ENCODE measurements at regions not wholly inside any gene's neighbourhood (a gene's known extent, or its start where the extent isn't known, plus 50 kb on each side); places are given as distances from the start of the nearest gene placed in this dataset.
"Not testable (repeated sequence)": the region's sequence is repeated elsewhere in the genome, so short reads cannot be mapped to it uniquely, and the experiment has no call there.

DNA sequence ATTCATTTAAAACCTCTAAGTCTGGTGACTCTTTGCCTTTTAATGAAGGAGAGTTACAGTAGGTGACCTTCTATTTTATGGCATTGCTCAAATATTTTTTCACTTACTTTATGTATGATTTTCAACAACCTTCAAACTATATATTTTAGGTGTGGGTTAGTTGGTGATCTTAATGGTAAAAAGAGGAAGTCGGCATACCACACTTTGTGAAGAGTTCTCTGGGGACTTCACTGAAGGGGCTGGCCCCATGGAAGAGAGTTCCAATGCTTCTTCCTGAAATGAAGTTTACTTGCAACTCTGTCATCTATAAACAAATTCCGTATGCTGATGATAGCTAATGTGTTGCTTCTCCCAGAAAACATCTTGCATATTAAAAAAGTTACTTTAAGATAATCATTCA is 647.0 kb upstream of the SGO1 start:
- H3K4me3 Mint-ChIP-seq, result no peak overlapping the region
- no peak for DNase-seq (ENCODE audit: low spot score)
- no peak overlapping the region for H3K27ac ChIP-seq
- H3K9ac ChIP-seq, result no peak overlapping the region
- no peaks in the 10 kb centered on the region for H3K9me3 ChIP-seq (ENCODE audit: low read depth)
- no peaks in the 10 kb centered on the region for H3K27me3 ChIP-seq
- H3K79me2 ChIP-seq (ENCODE audit: low read depth), result no peaks in the 10 kb centered on the region
- no peaks in the 10 kb centered on the region for H4K20me1 ChIP-seq (ENCODE audit: low read depth)
- no peak overlapping the region for H2AFZ ChIP-seq (replicated peaks)
- no peaks in the 10 kb centered on the region for H3K36me3 ChIP-seq
- no peaks in the 10 kb centered on the region for H3K36me3 Mint-ChIP-seq
- no peak overlapping the region for H3K4me2 ChIP-seq
- no peak overlapping the region for H3K4me3 ChIP-seq
- no peak overlapping the region for H3K27ac Mint-ChIP-seq
- H3K27me3 Mint-ChIP-seq (ENCODE audit: insufficient read depth, low read depth), result no peaks in the 10 kb centered on the region
- no peaks in the 10 kb centered on the region for H3K4me1 ChIP-seq
- H3K9me3 Mint-ChIP-seq, result no peaks in the 10 kb centered on the region
- no peaks in the 10 kb centered on the region for H3K4me1 Mint-ChIP-seq
- no peaks in the 10 kb centered on the region for H3F3A ChIP-seq (ENCODE audit: low read depth)
- TF ChIP-seq EZH2phosphoT487 (IDR thresholded peaks at IDR 0.05) (no peak), EZH2 (IDR thresholded peaks at IDR 0.05) (no peak)
- TF ChIP-seq, protein P1, sequence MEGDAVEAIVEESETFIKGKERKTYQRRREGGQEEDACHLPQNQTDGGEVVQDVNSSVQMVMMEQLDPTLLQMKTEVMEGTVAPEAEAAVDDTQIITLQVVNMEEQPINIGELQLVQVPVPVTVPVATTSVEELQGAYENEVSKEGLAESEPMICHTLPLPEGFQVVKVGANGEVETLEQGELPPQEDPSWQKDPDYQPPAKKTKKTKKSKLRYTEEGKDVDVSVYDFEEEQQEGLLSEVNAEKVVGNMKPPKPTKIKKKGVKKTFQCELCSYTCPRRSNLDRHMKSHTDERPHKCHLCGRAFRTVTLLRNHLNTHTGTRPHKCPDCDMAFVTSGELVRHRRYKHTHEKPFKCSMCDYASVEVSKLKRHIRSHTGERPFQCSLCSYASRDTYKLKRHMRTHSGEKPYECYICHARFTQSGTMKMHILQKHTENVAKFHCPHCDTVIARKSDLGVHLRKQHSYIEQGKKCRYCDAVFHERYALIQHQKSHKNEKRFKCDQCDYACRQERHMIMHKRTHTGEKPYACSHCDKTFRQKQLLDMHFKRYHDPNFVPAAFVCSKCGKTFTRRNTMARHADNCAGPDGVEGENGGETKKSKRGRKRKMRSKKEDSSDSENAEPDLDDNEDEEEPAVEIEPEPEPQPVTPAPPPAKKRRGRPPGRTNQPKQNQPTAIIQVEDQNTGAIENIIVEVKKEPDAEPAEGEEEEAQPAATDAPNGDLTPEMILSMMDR (IDR thresholded peaks at IDR 0.05), result no peak

DNA sequence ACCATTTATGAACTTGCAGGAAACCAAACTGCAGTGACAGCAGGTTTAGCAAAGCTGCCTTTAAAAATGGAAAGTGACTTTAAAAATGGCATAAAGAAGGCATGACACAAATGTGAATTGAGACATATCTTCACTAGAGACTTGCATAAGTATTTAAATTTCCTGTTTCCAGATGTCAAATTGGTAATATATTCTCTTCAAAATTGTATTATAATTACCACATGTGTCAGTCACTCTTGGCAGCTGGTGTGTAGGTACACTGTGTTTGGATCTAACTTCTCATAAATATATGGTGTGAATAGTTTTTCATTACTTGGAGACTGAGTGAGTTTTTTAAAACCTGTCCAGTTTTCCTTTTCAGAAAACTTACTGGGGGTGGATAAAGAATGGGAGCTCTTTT is 636.2 kb upstream of the SGO1 start:
- no peaks in the 10 kb centered on the region for H3F3A ChIP-seq (ENCODE audit: low read depth)
- H3K9me3 ChIP-seq (ENCODE audit: low read depth), result peaks cover 5% of the 10 kb centered on the region
- H3K27me3 Mint-ChIP-seq (ENCODE audit: insufficient read depth, low read depth), result no peaks in the 10 kb centered on the region
- H3K36me3 Mint-ChIP-seq, result no peaks in the 10 kb centered on the region
- H3K4me1 Mint-ChIP-seq, result no peaks in the 10 kb centered on the region
- TF ChIP-seq, protein P1 (IDR thresholded peaks at IDR 0.05), result no peak
- TF ChIP-seq EZH2phosphoT487 (IDR thresholded peaks at IDR 0.05) (no peak), EZH2 (IDR thresholded peaks at IDR 0.05) (no peak)
- no peaks in the 10 kb centered on the region for H3K79me2 ChIP-seq (ENCODE audit: low read depth)
- no peak overlapping the region for H3K4me3 Mint-ChIP-seq
- H3K27ac ChIP-seq, result no peak overlapping the region
- H2AFZ ChIP-seq (replicated peaks), result no peak overlapping the region
- peaks cover 15% of the 10 kb centered on the region for H3K9me3 Mint-ChIP-seq
- no peaks in the 10 kb centered on the region for H3K27me3 ChIP-seq
- H3K4me3 ChIP-seq, result no peak overlapping the region
- H4K20me1 ChIP-seq (ENCODE audit: low read depth), result no peaks in the 10 kb centered on the region
- no peak overlapping the region for H3K27ac Mint-ChIP-seq
- no peak overlapping the region for H3K9ac ChIP-seq
- no peak overlapping the region for H3K4me2 ChIP-seq
- no peak for DNase-seq (ENCODE audit: low spot score)
- no peaks in the 10 kb centered on the region for H3K4me1 ChIP-seq
- no peaks in the 10 kb centered on the region for H3K36me3 ChIP-seq

- H3K27me3 Mint-ChIP-seq (ENCODE audit: insufficient read depth, low read depth); H3F3A ChIP-seq (ENCODE audit: low read depth); H2AFZ ChIP-seq (replicated peaks); H3K9ac ChIP-seq; H3K27me3 ChIP-seq; H3K9me3 ChIP-seq (ENCODE audit: low read depth); H3K27ac Mint-ChIP-seq; DNase-seq (ENCODE audit: low spot score); H3K27ac ChIP-seq; H3K36me3 Mint-ChIP-seq; H3K4me1 ChIP-seq; H3K4me3 Mint-ChIP-seq; H3K79me2 ChIP-seq (ENCODE audit: low read depth); H3K4me1 Mint-ChIP-seq; H3K4me3 ChIP-seq; H3K36me3 ChIP-seq; H3K4me2 ChIP-seq; H4K20me1 ChIP-seq (ENCODE audit: low read depth): not testable (repeated sequence)
- H3K9me3 Mint-ChIP-seq, result peaks cover 15% of the 10 kb centered on the region
Observed at GRCh38 chr3:20820872-20821271, 634.9 kb upstream of the SGO1 start.

DNA sequence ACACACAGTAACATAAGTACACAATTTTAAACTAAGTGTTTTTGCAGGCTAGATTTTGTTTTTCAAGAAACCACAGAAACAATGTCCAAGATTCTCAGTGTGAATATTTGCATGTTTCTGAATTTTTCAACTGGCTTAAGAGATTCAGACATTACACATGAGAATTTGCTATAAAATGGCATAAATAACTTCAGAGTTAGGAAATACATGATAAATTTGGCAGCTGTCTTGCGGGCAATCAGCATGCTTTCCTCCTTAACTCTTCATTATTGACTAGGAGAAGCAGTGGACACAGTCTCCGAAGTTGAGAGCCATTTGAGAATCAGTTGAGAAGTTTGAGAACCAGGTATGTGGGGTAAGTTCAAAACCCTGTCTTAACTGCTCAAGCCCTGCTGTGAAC is 625.6 kb upstream of the SGO1 start:
- H3K4me2 ChIP-seq, result no peak overlapping the region
- Mint-ChIP-seq H3K36me3 (no peaks in the 10 kb centered on the region), H3K27me3 (ENCODE audit: insufficient read depth, low read depth) (no peaks in the 10 kb centered on the region), H3K4me3 (no peak overlapping the region), H3K27ac (no peak overlapping the region), H3K4me1 (no peaks in the 10 kb centered on the region), H3K9me3 (no peaks in the 10 kb centered on the region)
- H3K27ac ChIP-seq, result no peak overlapping the region
- no peak for DNase-seq (ENCODE audit: low spot score)
- no peaks in the 10 kb centered on the region for H3K36me3 ChIP-seq
- H3K4me1 ChIP-seq, result no peaks in the 10 kb centered on the region
- H3K9me3 ChIP-seq (ENCODE audit: low read depth), result no peaks in the 10 kb centered on the region
- H3K79me2 ChIP-seq (ENCODE audit: low read depth), result no peaks in the 10 kb centered on the region
- H3K27me3 ChIP-seq, result no peaks in the 10 kb centered on the region
- no peak overlapping the region for H3K9ac ChIP-seq
- TF ChIP-seq EZH2phosphoT487 (IDR thresholded peaks at IDR 0.05) (no peak), EZH2 (IDR thresholded peaks at IDR 0.05) (no peak)
- TF ChIP-seq, protein P1 (IDR thresholded peaks at IDR 0.05), result no peak
- no peak overlapping the region for H3K4me3 ChIP-seq
- H2AFZ ChIP-seq (replicated peaks), result no peak overlapping the region
- H4K20me1 ChIP-seq (ENCODE audit: low read depth), result no peaks in the 10 kb centered on the region
- no peaks in the 10 kb centered on the region for H3F3A ChIP-seq (ENCODE audit: low read depth)
